HFFc6 (cell line): ENCODE measurements at regions not wholly inside any gene's neighbourhood (a gene's known extent, or its start where the extent isn't known, plus 50 kb on each side); places are given as distances from the start of the nearest gene placed in this dataset.

ENCODE experiments used
- DNase-seq: peaks from one replicate; pipeline ENCODE4 v3.0.0-alpha.2; 2018
- H3K27ac Mint-ChIP-seq: 2 replicates; pipeline ENCODE4 v1.8.0; 2020; ENCODE audit warnings: mild to moderate bottlenecking, mixed read lengths
- H3K27me3 Mint-ChIP-seq: 2 replicates; pipeline ENCODE4 v1.8.0; 2021; ENCODE audit warnings: mild to moderate bottlenecking, moderate library complexity, mixed read lengths; ENCODE audit not compliant: insufficient read depth
- H3K36me3 Mint-ChIP-seq: 2 replicates; pipeline ENCODE4 v1.8.0; 2021; ENCODE audit warnings: low read depth, mixed read lengths
- H3K4me1 Mint-ChIP-seq: 2 replicates; pipeline ENCODE4 v1.8.0; 2020; ENCODE audit warnings: low read depth, mixed read lengths
- H3K4me3 Mint-ChIP-seq: 2 replicates; pipeline ENCODE4 v1.8.0; 2020; ENCODE audit warnings: mild to moderate bottlenecking, moderate library complexity, mixed read lengths
- H3K9me3 Mint-ChIP-seq: 2 replicates; pipeline ENCODE4 v1.8.0; 2020; ENCODE audit warnings: mild to moderate bottlenecking, mixed read lengths
- TF ChIP-seq, protein P1 (sequence below): fragments of 200-600 bp; sonication (generic); IDR thresholded peaks from 2 replicates; pipeline ENCODE4 v1.5.0; 2021; ENCODE audit warnings: antibody characterized with exemption, mild to moderate bottlenecking

DNA sequence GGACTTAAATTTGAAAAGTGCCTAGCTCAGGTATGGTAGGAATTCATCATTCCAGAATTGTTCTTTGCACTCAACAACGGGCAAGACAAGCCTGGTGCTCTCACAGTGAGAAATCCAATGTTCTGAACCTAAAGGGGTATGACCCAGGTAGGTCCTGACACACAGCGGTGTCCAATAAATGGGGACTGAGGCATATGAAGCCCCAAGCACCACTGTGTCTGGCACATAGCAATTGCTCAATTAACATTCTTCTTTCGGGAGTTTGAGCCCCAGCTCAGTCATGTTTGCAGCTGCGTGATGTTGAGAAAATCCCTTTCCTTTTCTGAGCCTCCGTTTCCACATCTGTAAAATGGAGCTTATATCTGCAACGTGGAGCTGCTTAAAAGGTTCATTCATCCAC lies 535.8 kb downstream of the MIAT start:
- Mint-ChIP-seq H3K27me3 (peaks cover 7% of the 10 kb centered on the region), H3K36me3 (peaks cover 5% of the 10 kb centered on the region; the same call in 1 of the 2 replicates), H3K9me3 (peaks cover 4% of the 10 kb centered on the region), H3K4me3 (no peak overlapping the region), H3K4me1 (no peaks in the 10 kb centered on the region), H3K27ac (no peak overlapping the region)
- DNase-seq: no peak
- TF ChIP-seq, protein P1, sequence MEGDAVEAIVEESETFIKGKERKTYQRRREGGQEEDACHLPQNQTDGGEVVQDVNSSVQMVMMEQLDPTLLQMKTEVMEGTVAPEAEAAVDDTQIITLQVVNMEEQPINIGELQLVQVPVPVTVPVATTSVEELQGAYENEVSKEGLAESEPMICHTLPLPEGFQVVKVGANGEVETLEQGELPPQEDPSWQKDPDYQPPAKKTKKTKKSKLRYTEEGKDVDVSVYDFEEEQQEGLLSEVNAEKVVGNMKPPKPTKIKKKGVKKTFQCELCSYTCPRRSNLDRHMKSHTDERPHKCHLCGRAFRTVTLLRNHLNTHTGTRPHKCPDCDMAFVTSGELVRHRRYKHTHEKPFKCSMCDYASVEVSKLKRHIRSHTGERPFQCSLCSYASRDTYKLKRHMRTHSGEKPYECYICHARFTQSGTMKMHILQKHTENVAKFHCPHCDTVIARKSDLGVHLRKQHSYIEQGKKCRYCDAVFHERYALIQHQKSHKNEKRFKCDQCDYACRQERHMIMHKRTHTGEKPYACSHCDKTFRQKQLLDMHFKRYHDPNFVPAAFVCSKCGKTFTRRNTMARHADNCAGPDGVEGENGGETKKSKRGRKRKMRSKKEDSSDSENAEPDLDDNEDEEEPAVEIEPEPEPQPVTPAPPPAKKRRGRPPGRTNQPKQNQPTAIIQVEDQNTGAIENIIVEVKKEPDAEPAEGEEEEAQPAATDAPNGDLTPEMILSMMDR: no peak

DNA sequence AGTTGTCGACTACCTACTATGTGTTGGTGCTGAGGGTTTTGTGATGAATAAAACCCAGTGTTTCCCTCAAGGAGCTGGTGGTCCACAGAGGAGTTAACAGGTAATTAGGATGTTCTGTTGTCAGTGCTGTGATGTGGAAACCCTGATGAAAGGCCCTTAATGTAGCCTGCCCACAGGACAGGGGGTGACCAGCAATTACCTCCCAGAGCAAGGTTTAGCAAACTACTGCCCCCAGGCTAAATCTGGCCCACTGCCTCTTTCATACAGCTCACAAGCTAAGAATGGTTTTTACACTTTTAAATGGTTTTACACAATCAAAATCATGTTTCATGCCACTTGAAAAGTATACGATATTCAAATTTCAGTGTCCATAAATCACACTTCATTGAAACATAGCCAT lies 536.2 kb downstream of the MIAT start:
- peaks cover 4% of the 10 kb centered on the region for H3K9me3 Mint-ChIP-seq
- H3K4me1 Mint-ChIP-seq: no peaks in the 10 kb centered on the region
- no peak for DNase-seq
- TF ChIP-seq, protein P1: no peak
- no peak overlapping the region for H3K27ac Mint-ChIP-seq
- peaks cover 7% of the 10 kb centered on the region for H3K27me3 Mint-ChIP-seq
- H3K36me3 Mint-ChIP-seq: peaks cover 5% of the 10 kb centered on the region; the same call in 1 of the 2 replicates
- no peak overlapping the region for H3K4me3 Mint-ChIP-seq

GRCh38 chr22:27194096-27194748 lies 536.8 kb downstream of the MIAT start:
- Mint-ChIP-seq H3K4me3 (no peak overlapping the region), H3K36me3 (peaks cover 5% of the 10 kb centered on the region; the same call in 1 of the 2 replicates), H3K27me3 (peaks cover 2% of the 10 kb centered on the region), H3K27ac (no peak overlapping the region), H3K4me1 (no peaks in the 10 kb centered on the region), H3K9me3 (peaks cover 4% of the 10 kb centered on the region)
- DNase-seq: no peak
- TF ChIP-seq, protein P1: no peak

DNA sequence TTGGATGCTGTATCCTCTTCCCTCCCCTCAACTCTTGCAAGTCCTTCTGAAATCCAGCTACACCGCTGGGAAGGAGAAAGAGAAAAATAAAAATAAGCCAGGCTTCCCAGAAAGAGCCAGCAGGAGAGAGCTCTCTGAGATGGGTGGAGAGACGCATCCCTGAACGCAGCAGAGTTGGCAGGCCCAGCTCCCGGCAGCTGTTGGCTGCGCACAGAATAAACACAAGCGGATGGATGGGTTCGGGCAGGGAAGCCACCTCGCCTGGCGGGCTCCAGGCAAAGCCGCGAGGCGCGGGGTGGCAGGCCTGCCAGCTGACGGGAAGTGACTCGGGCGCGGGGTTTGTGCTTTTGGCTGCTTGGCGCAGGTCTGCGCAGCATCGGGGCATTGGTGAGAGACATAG lies 537.7 kb downstream of the MIAT start:
- Mint-ChIP-seq H3K4me1 (no peaks in the 10 kb centered on the region), H3K27me3 (no peaks in the 10 kb centered on the region; the same call in 1 of the 2 replicates), H3K36me3 (peaks cover 5% of the 10 kb centered on the region; the same call in 1 of the 2 replicates), H3K4me3 (no peak overlapping the region), H3K9me3 (peaks cover 4% of the 10 kb centered on the region), H3K27ac (no peak overlapping the region)
- TF ChIP-seq, protein P1: no peak
- no peak for DNase-seq

GRCh38 chr22:27195494-27195893 lies 538.1 kb downstream of the MIAT start:
- H3K36me3 Mint-ChIP-seq: peaks cover 5% of the 10 kb centered on the region; the same call in 1 of the 2 replicates
- H3K9me3 Mint-ChIP-seq: peaks cover 4% of the 10 kb centered on the region
- H3K4me3 Mint-ChIP-seq: no peak overlapping the region
- H3K27ac Mint-ChIP-seq: no peak overlapping the region
- H3K4me1 Mint-ChIP-seq: no peaks in the 10 kb centered on the region
- no peak for DNase-seq
- TF ChIP-seq, protein P1: no peak
- H3K27me3 Mint-ChIP-seq: no peaks in the 10 kb centered on the region; the same call in 1 of the 2 replicates
